ENCODE measurements at regions not wholly inside any gene's neighbourhood (a gene's known extent, or its start where the extent isn't known, plus 50 kb on each side); places are given as distances from the start of the nearest gene placed in this dataset.
A peak's percentile ranks its signal among the peaks of the same experiment; 100 is the strongest.

GRCh38 chr17:69884356-69884755, 190.7 kb upstream of the KCNJ16 start:
- H3K9me3 ChIP-seq, result no peaks in the 10 kb centered on the region
- H3K36me3 ChIP-seq, result no peaks in the 10 kb centered on the region
- H3K27me3 ChIP-seq, result no peaks in the 10 kb centered on the region
- H3K27ac ChIP-seq, result no peak overlapping the region
- TF ChIP-seq, protein P1, sequence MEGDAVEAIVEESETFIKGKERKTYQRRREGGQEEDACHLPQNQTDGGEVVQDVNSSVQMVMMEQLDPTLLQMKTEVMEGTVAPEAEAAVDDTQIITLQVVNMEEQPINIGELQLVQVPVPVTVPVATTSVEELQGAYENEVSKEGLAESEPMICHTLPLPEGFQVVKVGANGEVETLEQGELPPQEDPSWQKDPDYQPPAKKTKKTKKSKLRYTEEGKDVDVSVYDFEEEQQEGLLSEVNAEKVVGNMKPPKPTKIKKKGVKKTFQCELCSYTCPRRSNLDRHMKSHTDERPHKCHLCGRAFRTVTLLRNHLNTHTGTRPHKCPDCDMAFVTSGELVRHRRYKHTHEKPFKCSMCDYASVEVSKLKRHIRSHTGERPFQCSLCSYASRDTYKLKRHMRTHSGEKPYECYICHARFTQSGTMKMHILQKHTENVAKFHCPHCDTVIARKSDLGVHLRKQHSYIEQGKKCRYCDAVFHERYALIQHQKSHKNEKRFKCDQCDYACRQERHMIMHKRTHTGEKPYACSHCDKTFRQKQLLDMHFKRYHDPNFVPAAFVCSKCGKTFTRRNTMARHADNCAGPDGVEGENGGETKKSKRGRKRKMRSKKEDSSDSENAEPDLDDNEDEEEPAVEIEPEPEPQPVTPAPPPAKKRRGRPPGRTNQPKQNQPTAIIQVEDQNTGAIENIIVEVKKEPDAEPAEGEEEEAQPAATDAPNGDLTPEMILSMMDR (IDR thresholded peaks at IDR 0.05 in 4 of 5, conservative IDR thresholded peaks at IDR 0.05 in 1 of 5), result no peak
- no peak for TF ChIP-seq POLR2A (IDR thresholded peaks at IDR 0.05)
- ATAC-seq, result no peak
- intact Hi-C loops (cut with DNase I; ENCODE audit: low total_unique reads), result no loop called here
- in situ Hi-C loops (cut with MboI; ENCODE audit: low sequenced_read_pairs in 4 of 4), result no loop called here
- DNase-seq, result no peak
- no peak overlapping the region for H3K4me3 ChIP-seq
- H3K4me1 ChIP-seq, result no peaks in the 10 kb centered on the region

GRCh38 chr17:69884846-69885245, 190.2 kb upstream of the KCNJ16 start:
- H3K27me3 ChIP-seq, result no peaks in the 10 kb centered on the region
- in situ Hi-C loops (cut with MboI; ENCODE audit: low sequenced_read_pairs in 4 of 4) (no loop called here), intact Hi-C loops (cut with DNase I; ENCODE audit: low total_unique reads) (no loop called here)
- no peak for ATAC-seq
- H3K4me1 ChIP-seq, result no peaks in the 10 kb centered on the region
- TF ChIP-seq POLR2A (IDR thresholded peaks at IDR 0.05), result no peak
- TF ChIP-seq, protein P1 (IDR thresholded peaks at IDR 0.05 in 4 of 5, conservative IDR thresholded peaks at IDR 0.05 in 1 of 5), result no peak
- no peak for DNase-seq
- H3K27ac ChIP-seq, result no peak overlapping the region
- no peaks in the 10 kb centered on the region for H3K36me3 ChIP-seq
- H3K9me3 ChIP-seq, result no peaks in the 10 kb centered on the region
- no peak overlapping the region for H3K4me3 ChIP-seq

DNA sequence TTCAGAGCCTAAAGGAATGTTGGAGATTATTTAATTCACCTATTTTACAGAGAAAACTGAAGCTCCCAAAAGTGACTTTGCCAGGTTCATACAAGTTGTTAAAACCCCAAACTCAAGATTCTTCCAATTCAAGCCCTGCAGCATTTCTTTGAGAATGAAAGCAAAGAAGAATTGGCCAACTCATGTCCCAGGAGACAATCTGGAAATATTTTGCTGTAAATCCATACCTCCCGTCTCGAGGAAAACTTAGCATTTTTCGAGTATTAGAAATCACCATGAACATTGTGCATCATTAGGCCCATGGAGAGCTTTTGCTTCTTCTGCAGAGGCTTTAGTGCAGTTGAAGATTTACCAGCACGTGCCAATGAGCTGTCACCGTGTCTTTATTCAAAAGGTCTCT, 176.4 kb upstream of the KCNJ16 start:
- H3K9me3 ChIP-seq, result no peaks in the 10 kb centered on the region
- TF ChIP-seq, protein P1 (IDR thresholded peaks at IDR 0.05 in 4 of 5, conservative IDR thresholded peaks at IDR 0.05 in 1 of 5), result no peak
- TF ChIP-seq POLR2A (IDR thresholded peaks at IDR 0.05), result no peak
- H3K36me3 ChIP-seq, result no peaks in the 10 kb centered on the region
- H3K27ac ChIP-seq, result no peak overlapping the region
- no peaks in the 10 kb centered on the region for H3K27me3 ChIP-seq
- intact Hi-C loops (cut with DNase I; ENCODE audit: low total_unique reads), result no loop called here
- peaks cover 6 to 9% of the 10 kb centered on the region in 2 donors for H3K4me1 ChIP-seq
- H3K4me3 ChIP-seq, result no peak overlapping the region
- ATAC-seq (no peak), DNase-seq (no peak)
- in situ Hi-C loops (cut with MboI; ENCODE audit: low sequenced_read_pairs in 4 of 4), result no loop called here

- Histone ChIP-seq H3K27ac (no peak overlapping the region), H3K27me3 (no peaks in the 10 kb centered on the region), H3K9me3 (no peaks in the 10 kb centered on the region), H3K4me1 (peaks cover 6 to 9% of the 10 kb centered on the region in 2 donors), H3K36me3 (no peaks in the 10 kb centered on the region), H3K4me3 (no peak overlapping the region)
- TF ChIP-seq, protein P1 (IDR thresholded peaks at IDR 0.05 in 4 of 5, conservative IDR thresholded peaks at IDR 0.05 in 1 of 5), result no peak
- TF ChIP-seq POLR2A (IDR thresholded peaks at IDR 0.05), result no peak
- in situ Hi-C loops (cut with MboI; ENCODE audit: low sequenced_read_pairs in 4 of 4), result no loop called here
- no peak for DNase-seq
- intact Hi-C loops (cut with DNase I; ENCODE audit: low total_unique reads), result no loop called here
- no peak for ATAC-seq
Measured at GRCh38 chr17:69900101-69900500, 174.9 kb upstream of the KCNJ16 start.

GRCh38 chr17:69900829-69901228, 174.2 kb upstream of the KCNJ16 start:
- no peaks in the 10 kb centered on the region for H3K27me3 ChIP-seq
- ATAC-seq (peak; percentile 95 to 97), DNase-seq (peak; percentile 33 to 48)
- in situ Hi-C loops (cut with MboI; ENCODE audit: low sequenced_read_pairs in 4 of 4), result no loop called here
- peak overlapping the region; percentile 28 to 69 (median 34) for H3K27ac ChIP-seq
- intact Hi-C loops (cut with DNase I; ENCODE audit: low total_unique reads), result no loop called here
- TF ChIP-seq, protein P1 (IDR thresholded peaks at IDR 0.05 in 4 of 5, conservative IDR thresholded peaks at IDR 0.05 in 1 of 5), result no peak
- no peak for TF ChIP-seq POLR2A (IDR thresholded peaks at IDR 0.05)
- peaks cover 6 to 9% of the 10 kb centered on the region in 2 donors for H3K4me1 ChIP-seq
- H3K9me3 ChIP-seq, result no peaks in the 10 kb centered on the region
- no peak overlapping the region for H3K4me3 ChIP-seq
- H3K36me3 ChIP-seq, result no peaks in the 10 kb centered on the region
